Keratinocyte (primary cell): ENCODE measurements at regions not wholly inside any gene's neighbourhood (a gene's known extent, or its start where the extent isn't known, plus 50 kb on each side); places are given as distances from the start of the nearest gene placed in this dataset.

Experiments used
- DNase-seq: peaks from one replicate; pipeline ENCODE4 v3.0.0-alpha.2; 2011; ENCODE audit warnings: low read depth, missing footprints, low spot score
- FAIRE-seq: peaks from 2 replicates; lab custom pipeline; 2011; peaks lifted over from hg19 to GRCh38; lab: Jason Lieb, UNC
- H2AFZ ChIP-seq: 2 replicates; pipeline ENCODE4 v1.6.0; 2012; ENCODE audit warnings: low read length, control low read depth, inconsistent platforms; ENCODE audit not compliant: control insufficient read depth
- H3K27ac ChIP-seq: 2 replicates; pipeline ENCODE4 v1.5.1; 2011; ENCODE audit warnings: low read length; ENCODE audit not compliant: control insufficient read depth, insufficient read depth
- H3K27me3 ChIP-seq: 3 replicates; pipeline ENCODE4 v1.6.0; 2011; ENCODE audit warnings: low read length; ENCODE audit not compliant: control insufficient read depth, insufficient read depth; ENCODE audit errors: extremely low read depth
- H3K36me3 ChIP-seq, 2 experiments: 2 replicates in 1 of 2; 3 replicates in 1 of 2; pipeline ENCODE4 v1.5.1; 2011; ENCODE audit warnings: low read length in 2 of 2, mild to moderate bottlenecking in 1 of 2; ENCODE audit not compliant: control insufficient read depth in 2 of 2, insufficient read depth in 2 of 2; ENCODE audit errors: extremely low read depth in 1 of 2
- H3K4me1 ChIP-seq: 3 replicates; pipeline ENCODE4 v1.5.1; 2011; ENCODE audit warnings: low read length; ENCODE audit not compliant: control insufficient read depth, insufficient read depth; ENCODE audit errors: extremely low read depth
- H3K4me2 ChIP-seq: 3 replicates; pipeline ENCODE4 v1.6.0; 2011; ENCODE audit warnings: low read depth, low read length; ENCODE audit not compliant: control insufficient read depth, insufficient read depth; ENCODE audit errors: extremely low read depth
- H3K4me3 ChIP-seq, 3 experiments: fragments of 200-600 bp in 1 of 3; sonication (generic) in 1 of 3; 2 replicates in 2 of 3; 3 replicates in 1 of 3; pipeline ENCODE4 v1.5.1; 2011 to 2016; ENCODE audit warnings: low read length in 3 of 3, mild to moderate bottlenecking in 3 of 3, control low read depth in 2 of 3, inconsistent platforms in 1 of 3, low read depth in 1 of 3, mixed read lengths in 1 of 3, mixed run types in 1 of 3, moderate library complexity in 1 of 3; ENCODE audit not compliant: control insufficient read depth in 2 of 3, insufficient read depth in 2 of 3; ENCODE audit errors: extremely low read depth in 1 of 3
- H3K79me2 ChIP-seq: 2 replicates; pipeline ENCODE4 v1.6.0; 2012; ENCODE audit warnings: low read length; ENCODE audit not compliant: control insufficient read depth, insufficient read depth
- H3K9ac ChIP-seq: 3 replicates; pipeline ENCODE4 v1.6.0; 2011; ENCODE audit warnings: low read length; ENCODE audit not compliant: control insufficient read depth, insufficient read depth; ENCODE audit errors: extremely low read depth
- H3K9me1 ChIP-seq: 3 replicates; pipeline ENCODE4 v1.6.0; 2011; ENCODE audit warnings: low read length; ENCODE audit not compliant: control insufficient read depth, insufficient read depth; ENCODE audit errors: extremely low read depth
- H3K9me3 ChIP-seq: 2 replicates; pipeline ENCODE4 v1.5.1; 2012; ENCODE audit warnings: low read depth, low read length; ENCODE audit not compliant: control insufficient read depth
- H4K20me1 ChIP-seq: 3 replicates; pipeline ENCODE4 v1.6.0; 2011; ENCODE audit warnings: low read length; ENCODE audit not compliant: control insufficient read depth, insufficient read depth; ENCODE audit errors: extremely low read depth
- EZH2 ChIP-seq: IDR thresholded peaks from one replicate; pipeline ENCODE4 v1.6.1; 2012; ENCODE audit warnings: inconsistent platforms, mild to moderate bottlenecking, low read length, moderate library complexity
- dilution Hi-C: fragments of 300-500 bp; cut with MboI; formaldehyde crosslinking; loops from one replicate; pipeline ENCODE4 v1.7.0; 2020; ENCODE audit warnings: low sequenced_read_pairs; ENCODE audit not compliant: extremely low pct_ligation_motif_present
- TF ChIP-seq, protein P1 (sequence below), 3 experiments: IDR thresholded peaks in 1 of 3; conservative IDR thresholded peaks in 1 of 3; optimal IDR thresholded peaks in 1 of 3; 2 replicates in 2 of 3; 3 replicates in 1 of 3; pipeline versions ENCODE3 to v1.5.1; 2011; ENCODE audit warnings: low read length in 3 of 3, mild to moderate bottlenecking in 3 of 3, moderate library complexity in 2 of 3, control low read depth in 1 of 3, inconsistent platforms in 1 of 3; ENCODE audit not compliant: insufficient read depth in 2 of 3; ENCODE audit errors: extremely low read depth in 1 of 3

- no peaks in the 10 kb centered on the region for H3K79me2 ChIP-seq
- H3K4me3 ChIP-seq, result no peak overlapping the region
- no peak for FAIRE-seq
- no peak overlapping the region for H3K27ac ChIP-seq
- no peak for TF ChIP-seq EZH2
- TF ChIP-seq, protein P1, sequence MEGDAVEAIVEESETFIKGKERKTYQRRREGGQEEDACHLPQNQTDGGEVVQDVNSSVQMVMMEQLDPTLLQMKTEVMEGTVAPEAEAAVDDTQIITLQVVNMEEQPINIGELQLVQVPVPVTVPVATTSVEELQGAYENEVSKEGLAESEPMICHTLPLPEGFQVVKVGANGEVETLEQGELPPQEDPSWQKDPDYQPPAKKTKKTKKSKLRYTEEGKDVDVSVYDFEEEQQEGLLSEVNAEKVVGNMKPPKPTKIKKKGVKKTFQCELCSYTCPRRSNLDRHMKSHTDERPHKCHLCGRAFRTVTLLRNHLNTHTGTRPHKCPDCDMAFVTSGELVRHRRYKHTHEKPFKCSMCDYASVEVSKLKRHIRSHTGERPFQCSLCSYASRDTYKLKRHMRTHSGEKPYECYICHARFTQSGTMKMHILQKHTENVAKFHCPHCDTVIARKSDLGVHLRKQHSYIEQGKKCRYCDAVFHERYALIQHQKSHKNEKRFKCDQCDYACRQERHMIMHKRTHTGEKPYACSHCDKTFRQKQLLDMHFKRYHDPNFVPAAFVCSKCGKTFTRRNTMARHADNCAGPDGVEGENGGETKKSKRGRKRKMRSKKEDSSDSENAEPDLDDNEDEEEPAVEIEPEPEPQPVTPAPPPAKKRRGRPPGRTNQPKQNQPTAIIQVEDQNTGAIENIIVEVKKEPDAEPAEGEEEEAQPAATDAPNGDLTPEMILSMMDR (optimal IDR thresholded peaks at IDR 0.05 in 1 of 3, IDR thresholded peaks at IDR 0.05 in 1 of 3, conservative IDR thresholded peaks at IDR 0.05 in 1 of 3; ENCODE audit: extremely low read depth in 1 of 3, insufficient read depth in 2 of 3, low read length in 3 of 3), result no peak
- no peak overlapping the region for H2AFZ ChIP-seq
- H3K9me3 ChIP-seq, result no peaks in the 10 kb centered on the region
- dilution Hi-C loops, result no loop called here
- no peaks in the 10 kb centered on the region for H4K20me1 ChIP-seq
- no peak overlapping the region for H3K4me2 ChIP-seq
- no peaks in the 10 kb centered on the region for H3K9me1 ChIP-seq
- no peak for DNase-seq
- H3K9ac ChIP-seq, result no peak overlapping the region
- H3K36me3 ChIP-seq, result no peaks in the 10 kb centered on the region
- H3K4me1 ChIP-seq, result no peaks in the 10 kb centered on the region
- no peaks in the 10 kb centered on the region for H3K27me3 ChIP-seq
These were observed 142.0 kb upstream of the CCL2 start for GRCh38 chr17:34113089-34113488.

DNA sequence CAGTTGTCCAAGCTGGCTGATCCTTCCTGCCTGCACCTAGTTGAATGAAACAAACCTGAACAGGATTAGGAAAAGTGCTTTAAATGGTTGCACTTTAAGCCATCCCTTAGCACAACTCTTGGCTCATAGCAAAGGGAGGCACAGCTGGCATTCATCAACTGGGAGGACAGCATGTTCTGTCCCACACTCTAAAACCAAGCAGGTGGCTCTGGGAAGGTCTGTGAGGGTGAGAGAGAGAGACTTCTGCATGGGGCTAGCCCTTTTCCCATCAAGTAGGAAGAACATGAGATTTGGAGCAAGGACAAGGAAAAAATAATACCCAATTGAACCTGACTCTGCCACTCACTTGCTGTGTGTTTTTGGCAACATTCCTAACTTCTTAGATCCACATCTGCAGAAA lies 140.9 kb upstream of the CCL2 start:
- no peaks in the 10 kb centered on the region for H3K4me1 ChIP-seq
- no peaks in the 10 kb centered on the region for H3K36me3 ChIP-seq
- no peak overlapping the region for H3K27ac ChIP-seq
- H3K27me3 ChIP-seq, result no peaks in the 10 kb centered on the region
- H3K9ac ChIP-seq, result no peak overlapping the region
- dilution Hi-C loops, result no loop called here
- no peaks in the 10 kb centered on the region for H4K20me1 ChIP-seq
- no peak overlapping the region for H3K4me3 ChIP-seq
- TF ChIP-seq, protein P1 (optimal IDR thresholded peaks at IDR 0.05 in 1 of 3, IDR thresholded peaks at IDR 0.05 in 1 of 3, conservative IDR thresholded peaks at IDR 0.05 in 1 of 3; ENCODE audit: extremely low read depth in 1 of 3, insufficient read depth in 2 of 3, low read length in 3 of 3), result no peak
- TF ChIP-seq EZH2, result no peak
- no peak for DNase-seq
- H3K4me2 ChIP-seq, result no peak overlapping the region
- no peaks in the 10 kb centered on the region for H3K9me3 ChIP-seq
- H2AFZ ChIP-seq, result no peak overlapping the region
- no peak for FAIRE-seq
- H3K79me2 ChIP-seq, result no peaks in the 10 kb centered on the region
- H3K9me1 ChIP-seq, result no peaks in the 10 kb centered on the region
